K562 (cell line): ENCODE measurements at regions not wholly inside any gene's neighbourhood (a gene's known extent, or its start where the extent isn't known, plus 50 kb on each side); places are given as distances from the start of the nearest gene placed in this dataset.

Source experiments
- ATAC-seq: fragments of 200-7000 bp; cut with Tn5 transposase; 3 replicates; pipeline ENCODE4 v1.9.1; 2020; ENCODE audit warnings: moderate library complexity
- BruUV-seq: library from RNA; stranded (reverse); fragments of 400-500 nt; replicated peaks from 2 replicates; lab custom pipeline; 2021; lab: Mats Ljungman, UMichigan
- CTCF ChIA-PET: fragments of 300-600 bp; formaldehyde crosslinking; extraction: SDS; loops from one replicate; lab custom pipeline; 2021; ENCODE audit warnings: low intra/inter-chr PET ratio; lab: Yijun Ruan, JAX
- POLR2A ChIA-PET: fragments of 300-600, 350-650 bp; sonication (Branson Sonifier 250); formaldehyde crosslinking; extraction: SDS; loops from one replicate; lab custom pipeline; 2021; ENCODE audit warnings: antibody characterized with exemption, inconsistent platforms; lab: Yijun Ruan, JAX
- DNase-seq, 4 experiments: peaks; one replicate each; pipeline versions ENCODE4 v3.0.0 to v3.0.0-alpha.2; 2011 to 2018; ENCODE audit warnings: low spot score in 3 of 4, mixed read lengths in 3 of 4; ENCODE audit errors: extremely low read depth in 1 of 4
- FAIRE-seq: peaks from 2 replicates; lab custom pipeline; 2011; peaks lifted over from hg19 to GRCh38; lab: Jason Lieb, UNC
- H2AFZ ChIP-seq: 2 replicates; pipeline ENCODE4 v1.6.0; 2011; ENCODE audit warnings: low read depth, low read length, control low read depth, inconsistent platforms
- H3K27ac ChIP-seq: fragments of 200-600 bp; 3 replicates; pipeline ENCODE4 v1.8.0; 2011; ENCODE audit warnings: low read depth, mild to moderate bottlenecking, control low read depth, inconsistent platforms, low read length, moderate library complexity, mixed read lengths; ENCODE audit errors: extremely low read depth
- H3K27me3 ChIP-seq, 2 experiments: fragments of 300-600 bp in 1 of 2; 2 replicates in 1 of 2; 3 replicates in 1 of 2; pipeline versions ENCODE4 v1.6.0 to v1.8.0; 2011; ENCODE audit warnings: inconsistent platforms in 2 of 2, low read length in 2 of 2, mild to moderate bottlenecking in 1 of 2, mixed read lengths in 1 of 2, moderate library complexity in 1 of 2; ENCODE audit not compliant: control insufficient read depth in 2 of 2, insufficient read depth in 2 of 2
- H3K36me3 ChIP-seq: fragments of 300-600 bp; 3 replicates; pipeline ENCODE4 v1.8.0; 2011; ENCODE audit warnings: mild to moderate bottlenecking, low read length, inconsistent platforms; ENCODE audit not compliant: control insufficient read depth, insufficient read depth
- H3K4me1 ChIP-seq, 2 experiments: fragments of 200-600 bp in 1 of 2; replicated peaks in 1 of 2; 2 replicates in 1 of 2; 3 replicates in 1 of 2; pipeline versions ENCODE4 v1.5.1 to v1.8.0; 2011; ENCODE audit warnings: inconsistent platforms in 2 of 2, low read length in 2 of 2, mild to moderate bottlenecking in 1 of 2, mixed read lengths in 1 of 2, moderate library complexity in 1 of 2; ENCODE audit not compliant: control insufficient read depth in 2 of 2, insufficient read depth in 2 of 2
- H3K4me2 ChIP-seq: 2 replicates; pipeline ENCODE4 v1.6.1; 2011; ENCODE audit warnings: low read length, control low read depth, inconsistent platforms, mixed read lengths; ENCODE audit not compliant: insufficient read depth
- H3K4me3 ChIP-seq: fragments of 200-600 bp; sonication (generic), shearing (Covaris generic); 2 replicates; pipeline ENCODE4 v1.5.1; 2016; ENCODE audit warnings: control low read depth, inconsistent platforms
- H3K79me2 ChIP-seq: fragments of 200-600 bp; 3 replicates; pipeline ENCODE4 v1.8.0; 2011; ENCODE audit warnings: low read length, inconsistent platforms; ENCODE audit not compliant: control insufficient read depth, insufficient read depth
- H3K9ac ChIP-seq, 2 experiments: 2 replicates each; pipeline versions ENCODE4 v1.6.0 to v1.6.1; 2011; ENCODE audit warnings: low read depth in 2 of 2, low read length in 2 of 2, control low read depth in 1 of 2, inconsistent platforms in 1 of 2, mild to moderate bottlenecking in 1 of 2, mixed read lengths in 1 of 2; ENCODE audit not compliant: insufficient read depth in 1 of 2
- H3K9me1 ChIP-seq: one replicate; pipeline ENCODE4 v1.6.0; 2011; ENCODE audit warnings: inconsistent platforms, mild to moderate bottlenecking, low read length, moderate library complexity; ENCODE audit not compliant: control insufficient read depth, insufficient read depth
- H3K9me3 ChIP-seq: replicated peaks from 2 replicates; pipeline ENCODE4 v1.5.1; 2011; ENCODE audit warnings: low read depth, low read length, inconsistent platforms; ENCODE audit not compliant: control insufficient read depth, insufficient read depth
- H4K20me1 ChIP-seq: replicated peaks from 2 replicates; pipeline ENCODE4 v1.6.1; 2011; ENCODE audit warnings: low read length, inconsistent platforms, mixed read lengths; ENCODE audit not compliant: control insufficient read depth, insufficient read depth
- ATF3 ChIP-seq, 2 experiments: fragments of 450-650 bp in 1 of 2; sonication (generic) in 1 of 2; formaldehyde crosslinking in 1 of 2; IDR thresholded peaks in 1 of 2; conservative IDR thresholded peaks in 1 of 2; 2 replicates each; pipeline versions ENCODE4 v1.6.1 to v1.8.1; 2016 to 2023; ENCODE audit warnings: mild to moderate bottlenecking in 2 of 2, moderate library complexity in 2 of 2, inconsistent platforms in 1 of 2, missing genetic modification reagents in 1 of 2
- CEBPB ChIP-seq: fragments of 450-650 bp; IDR thresholded peaks from 2 replicates; pipeline ENCODE4 v1.6.1; 2016; ENCODE audit warnings: missing genetic modification characterization, missing compliant biosample characterization
- CEBPG ChIP-seq, 3 experiments: fragments of 200-800 bp in 1 of 3; sonication (Bioruptor generic) in 1 of 3; sonication (generic) in 1 of 3; formaldehyde crosslinking in 1 of 3; IDR thresholded peaks in 2 of 3; conservative IDR thresholded peaks in 1 of 3; 2 replicates each; pipeline versions ENCODE4 v1.6.1 to v1.8.0; 2016 to 2022; ENCODE audit warnings: missing compliant biosample characterization in 2 of 3, missing genetic modification characterization in 2 of 3, mild to moderate bottlenecking in 1 of 3, missing genetic modification reagents in 1 of 3
- FOSL1 ChIP-seq: fragments of 200-800 bp; sonication (Bioruptor generic); conservative IDR thresholded peaks from 2 replicates; pipeline ENCODE4 v1.6.1; 2016; ENCODE audit warnings: missing genetic modification characterization, missing compliant biosample characterization
- GABPA ChIP-seq: fragments of 200-800 bp; sonication (Bioruptor generic); conservative IDR thresholded peaks from 2 replicates; pipeline ENCODE4 v1.6.1; 2016; ENCODE audit warnings: low read depth, missing genetic modification characterization, missing compliant biosample characterization
- JUN ChIP-seq, 2 experiments: sonication (generic) in 1 of 2; formaldehyde crosslinking in 1 of 2; IDR thresholded peaks; 2 replicates each; pipeline versions ENCODE4 v1.6.1 to v1.8.0; 2012 to 2022; ENCODE audit warnings: borderline replicate concordance in 2 of 2, mild to moderate bottlenecking in 2 of 2, improper control_type of control experiment in 1 of 2, low read depth in 1 of 2, low read length in 1 of 2, missing genetic modification reagents in 1 of 2
- SMARCE1 ChIP-seq: fragments of 450-650 bp; IDR thresholded peaks from 2 replicates; pipeline ENCODE4 v1.7.1; 2016; ENCODE audit warnings: mild to moderate bottlenecking
- ZKSCAN8 ChIP-seq: fragments of 200-800 bp; sonication (Bioruptor generic); IDR thresholded peaks from 2 replicates; pipeline ENCODE4 v1.6.1; 2016; ENCODE audit warnings: missing genetic modification characterization, missing compliant biosample characterization
- ZNF253 ChIP-seq: fragments of 250-450 bp; sonication (Bioruptor Pico); conservative IDR thresholded peaks from 2 replicates; pipeline ENCODE4 v1.6.1; 2021; ENCODE audit warnings: mild to moderate bottlenecking
- ZNF589 ChIP-seq: fragments of 200-800 bp; sonication (Bioruptor generic); IDR thresholded peaks from 2 replicates; pipeline ENCODE4 v1.6.1; 2016; ENCODE audit warnings: low read depth, missing genetic modification characterization, missing compliant biosample characterization
- ZNF655 ChIP-seq: fragments of 250-450 bp; sonication (Bioruptor Pico); IDR thresholded peaks from 2 replicates; pipeline ENCODE4 v1.5.0; 2021
- whole genome bisulfite sequencing: fragments of 100-300 bp; shearing (Covaris generic); methylation state at CpG from one replicate; pipeline ENCODE4 v1.1.6; 2016; ENCODE audit warnings: low coverage, mixed read lengths; ENCODE audit not compliant: insufficient coverage; ENCODE audit errors: missing lambda C conversion rate; 5-methylcytosine and 5-hydroxymethylcytosine counted together
- in situ Hi-C: fragments of 300-500 bp; cut with MboI; formaldehyde crosslinking; loops from 4 replicates; pipeline ENCODE4 v1.15.0; 2018; ENCODE audit warnings: inconsistent platforms, mixed read lengths
- intact Hi-C: fragments of 100-400 bp; cut with micrococcal nuclease; formaldehyde crosslinking; loops from 2 replicates; pipeline ENCODE4 v1.14.2; 2022

- no peaks in the 10 kb centered on the region for H3K79me2 ChIP-seq
- CTCF ChIA-PET, result no interaction called here
- 3% methylated on average over 3 of the region's 3 CpGs for WGBS
- in situ Hi-C loops, result no loop called here
- ATAC-seq (no peak), FAIRE-seq (no peak), DNase-seq (no peak)
- H3K9me1 ChIP-seq, result no peaks in the 10 kb centered on the region
- no TSS peak for BruUV-seq
- H3K4me1 ChIP-seq, result no peaks in the 10 kb centered on the region
- H3K36me3 ChIP-seq, result no peaks in the 10 kb centered on the region
- H3K27me3 ChIP-seq, result no peaks in the 10 kb centered on the region; a peak in 1 of 5 replicates
- no peak overlapping the region for H2AFZ ChIP-seq
- POLR2A ChIA-PET, result interaction anchor here (0.6 to 0.8 kb wide), 2 partner anchors 11 to 510 kb away, joined by 3 read pairs; no protein-coding TSS in a partner anchor
- TF ChIP-seq ZNF655 (CRISPR knock-in tag) (no peak), GABPA (0 out of 2 replicates have a peak, but pooled peaks have one; percentile 7)
- H3K9ac ChIP-seq, result no peak overlapping the region
- H3K9me3 ChIP-seq, result no peaks in the 10 kb centered on the region
- H3K27ac ChIP-seq, result no peak overlapping the region
- intact Hi-C loops, result no loop called here
- no peak overlapping the region for H3K4me3 ChIP-seq
- H4K20me1 ChIP-seq, result no peaks in the 10 kb centered on the region
- no peak overlapping the region for H3K4me2 ChIP-seq
These were observed 51.5 kb upstream of the CNIH3 start for GRCh38 chr1:224564454-224565084.

GRCh38 chr1:224565186-224565585 is 50.9 kb upstream of the CNIH3 start:
- DNase-seq (peak in 1 of 4 experiments; percentile 29), FAIRE-seq (no peak), ATAC-seq (peak; percentile 61)
- H3K4me2 ChIP-seq, result no peak overlapping the region
- in situ Hi-C loops, result no loop called here
- no TSS peak for BruUV-seq
- H3K9me3 ChIP-seq, result no peaks in the 10 kb centered on the region
- no peak overlapping the region for H3K4me3 ChIP-seq
- no peaks in the 10 kb centered on the region for H3K79me2 ChIP-seq
- no peak overlapping the region for H3K9ac ChIP-seq
- H3K36me3 ChIP-seq, result no peaks in the 10 kb centered on the region
- H3K9me1 ChIP-seq, result no peaks in the 10 kb centered on the region
- POLR2A ChIA-PET, result no interaction called here
- H4K20me1 ChIP-seq, result no peaks in the 10 kb centered on the region
- no peak overlapping the region for H3K27ac ChIP-seq
- H3K4me1 ChIP-seq, result no peaks in the 10 kb centered on the region
- intact Hi-C loops, result no loop called here
- no peak overlapping the region; the same call in 1 of the 2 replicates for H2AFZ ChIP-seq
- WGBS, result 7% methylated on average over 5 of the region's 5 CpGs
- CTCF ChIA-PET, result no interaction called here
- H3K27me3 ChIP-seq, result no peaks in the 10 kb centered on the region; a peak in 1 of 5 replicates
- 0 out of 2 replicates have a peak, but pooled peaks have one; percentile 16 for TF ChIP-seq SMARCE1
- 0 out of 2 replicates have a peak, but pooled peaks have one; percentile 47 for TF ChIP-seq GABPA
- no peak for TF ChIP-seq ZNF253 (CRISPR knock-in tag)
- TF ChIP-seq ATF3 (IDR thresholded peaks at IDR 0.05), result peak; percentile 56
- no peak for TF ChIP-seq ATF3 (CRISPR knock-in tag; conservative IDR thresholded peaks at IDR 0.05)
- peak; percentile 46; the same call in 1 of the 2 replicates for TF ChIP-seq CEBPB (tag)
- TF ChIP-seq ZNF589 (CRISPR knock-in tag), result peak; percentile 78
- no peak for TF ChIP-seq CEBPG (CRISPR knock-in tag; IDR thresholded peaks at IDR 0.05)
- TF ChIP-seq CEBPG (tag; conservative IDR thresholded peaks at IDR 0.05 in 1 of 2, IDR thresholded peaks at IDR 0.05 in 1 of 2), result peak; percentile 74 to 87
- TF ChIP-seq ZKSCAN8 (CRISPR knock-in tag), result peak; percentile 98
- TF ChIP-seq JUN (IDR thresholded peaks at IDR 0.05; ENCODE audit: borderline replicate concordance, low read depth, low read length), result peak; percentile 68
- no peak for TF ChIP-seq JUN (CRISPR knock-in tag; IDR thresholded peaks at IDR 0.05; ENCODE audit: borderline replicate concordance)
- TF ChIP-seq FOSL1 (tag), result peak; percentile 96
